PC-9 (cell line): ENCODE measurements at regions not wholly inside any gene's neighbourhood (a gene's known extent, or its start where the extent isn't known, plus 50 kb on each side); places are given as distances from the start of the nearest gene placed in this dataset.

ENCODE experiments used
- BruUV-seq: library from RNA; stranded (reverse); fragments of 400-500 nt; replicated peaks from 2 replicates; lab custom pipeline; 2021; lab: Mats Ljungman, UMichigan
- CTCF ChIA-PET: fragments of 300-600 bp; sonication (Branson Sonifier 250); formaldehyde crosslinking; loops from one replicate; lab custom pipeline; 2022; ENCODE audit warnings: antibody characterized with exemption; lab: Charles Lee
- POLR2A ChIA-PET: fragments of 300-600 bp; sonication (Branson Sonifier 250); formaldehyde crosslinking; loops from one replicate; lab custom pipeline; 2022; ENCODE audit warnings: antibody characterized with exemption; ENCODE audit not compliant: unreplicated experiment; lab: Charles Lee
- DNase-seq, 2 experiments: peaks; one replicate each; pipeline versions ENCODE4 v3.0.0 to v3.0.0-alpha.2; 2015 to 2022; ENCODE audit warnings: mixed read lengths in 1 of 2
- H2AFZ ChIP-seq: fragments of 200-600 bp; sonication (generic); 2 replicates; pipeline ENCODE4 v1.8.1; 2017; ENCODE audit warnings: antibody characterized with exemption
- H3F3A ChIP-seq: fragments of 200-600 bp; sonication (generic); 2 replicates; pipeline ENCODE4 v1.8.1; 2017; ENCODE audit warnings: antibody characterized with exemption, mild to moderate bottlenecking, low read depth; ENCODE audit not compliant: insufficient read depth
- H3K27ac ChIP-seq: fragments of 200-600 bp; sonication (generic); 2 replicates; pipeline ENCODE4 v1.6.1; 2016; ENCODE audit warnings: mixed run types
- H3K27me3 ChIP-seq: fragments of 200-600 bp; sonication (generic); 2 replicates; pipeline ENCODE4 v1.6.1; 2016; ENCODE audit warnings: low read depth, mixed run types; ENCODE audit not compliant: insufficient read depth
- H3K36me3 ChIP-seq: fragments of 200-600 bp; sonication (generic); 2 replicates; pipeline ENCODE4 v1.6.1; 2016; ENCODE audit warnings: low read depth, mixed run types
- H3K4me1 ChIP-seq: fragments of 200-600 bp; sonication (generic); replicated peaks from 2 replicates; pipeline ENCODE4 v1.6.1; 2016; ENCODE audit warnings: mixed run types; ENCODE audit not compliant: insufficient read depth
- H3K4me2 ChIP-seq: fragments of 200-600 bp; sonication (generic); 2 replicates; pipeline ENCODE4 v1.6.1; 2017; ENCODE audit warnings: mixed run types
- H3K4me3 ChIP-seq: fragments of 200-600 bp; sonication (generic); 2 replicates; pipeline ENCODE4 v1.6.1; 2016; ENCODE audit warnings: mixed run types
- H3K79me2 ChIP-seq: fragments of 200-600 bp; sonication (generic); 2 replicates; pipeline ENCODE4 v1.6.1; 2017; ENCODE audit warnings: low read depth, mixed run types
- H3K9me2 ChIP-seq: fragments of 200-600 bp; sonication (generic); 2 replicates; pipeline ENCODE4 v1.8.1; 2017; ENCODE audit warnings: mild to moderate bottlenecking; ENCODE audit not compliant: insufficient read depth
- H3K9me3 ChIP-seq: fragments of 200-600 bp; sonication (generic); 2 replicates; pipeline ENCODE4 v1.8.1; 2016; ENCODE audit warnings: low read depth; ENCODE audit not compliant: insufficient read depth
- H4K20me1 ChIP-seq: fragments of 200-600 bp; sonication (generic); 2 replicates; pipeline ENCODE4 v1.8.1; 2017; ENCODE audit not compliant: insufficient read depth
- EZH2 ChIP-seq: fragments of 200-600 bp; sonication (generic); IDR thresholded peaks from 2 replicates; pipeline ENCODE4 v1.8.0; 2017; ENCODE audit warnings: antibody characterized with exemption, low read depth
- intact Hi-C: fragments of 100-400 bp; cut with micrococcal nuclease; formaldehyde crosslinking; loops from one replicate; pipeline ENCODE4 v1.10.0; 2022; ENCODE audit not compliant: unreplicated experiment
- TF ChIP-seq, protein P1 (sequence below): fragments of 200-600 bp; sonication (generic); conservative IDR thresholded peaks from 2 replicates; pipeline ENCODE4 v1.6.1; 2017; ENCODE audit warnings: mixed run types, antibody characterized with exemption, mild to moderate bottlenecking, moderate library complexity

DNA sequence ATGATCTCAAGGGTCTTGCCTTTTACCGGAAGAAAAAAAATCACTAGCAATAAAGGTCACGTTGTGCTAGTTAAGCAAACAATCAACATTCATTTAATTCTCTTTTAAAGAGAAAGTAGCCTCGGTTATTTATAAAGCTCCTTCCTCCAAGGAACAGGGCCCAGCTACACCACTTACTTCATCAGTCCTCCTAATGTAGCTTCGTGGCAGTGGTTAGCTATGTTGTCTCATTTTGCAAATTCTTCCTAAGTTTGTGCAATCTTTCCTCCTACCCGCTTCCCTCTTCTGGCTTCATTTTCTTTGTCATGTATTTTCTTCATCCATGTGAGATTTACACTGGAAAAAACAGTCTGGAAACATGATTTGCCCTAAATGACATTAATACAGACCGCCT, 554.2 kb downstream of the NUF2 start:
- Histone ChIP-seq H3K79me2 (no peaks in the 10 kb centered on the region), H3K4me3 (no peak overlapping the region), H3K9me3 (no peaks in the 10 kb centered on the region), H3F3A (no peaks in the 10 kb centered on the region), H3K36me3 (no peaks in the 10 kb centered on the region), H3K27me3 (no peaks in the 10 kb centered on the region), H3K4me1 (no peaks in the 10 kb centered on the region), H3K9me2 (no peaks in the 10 kb centered on the region), H3K27ac (no peak overlapping the region), H4K20me1 (no peaks in the 10 kb centered on the region), H2AFZ (0 out of 2 replicates have a peak overlapping the region, but pooled peaks have one; percentile 42), H3K4me2 (peak overlapping the region; percentile 39; the same call in 1 of the 2 replicates)
- ChIA-PET POLR2A (no interaction called here), CTCF (no interaction called here)
- intact Hi-C loops: no loop called here
- no TSS peak for BruUV-seq
- no peak for TF ChIP-seq EZH2
- TF ChIP-seq, protein P1, sequence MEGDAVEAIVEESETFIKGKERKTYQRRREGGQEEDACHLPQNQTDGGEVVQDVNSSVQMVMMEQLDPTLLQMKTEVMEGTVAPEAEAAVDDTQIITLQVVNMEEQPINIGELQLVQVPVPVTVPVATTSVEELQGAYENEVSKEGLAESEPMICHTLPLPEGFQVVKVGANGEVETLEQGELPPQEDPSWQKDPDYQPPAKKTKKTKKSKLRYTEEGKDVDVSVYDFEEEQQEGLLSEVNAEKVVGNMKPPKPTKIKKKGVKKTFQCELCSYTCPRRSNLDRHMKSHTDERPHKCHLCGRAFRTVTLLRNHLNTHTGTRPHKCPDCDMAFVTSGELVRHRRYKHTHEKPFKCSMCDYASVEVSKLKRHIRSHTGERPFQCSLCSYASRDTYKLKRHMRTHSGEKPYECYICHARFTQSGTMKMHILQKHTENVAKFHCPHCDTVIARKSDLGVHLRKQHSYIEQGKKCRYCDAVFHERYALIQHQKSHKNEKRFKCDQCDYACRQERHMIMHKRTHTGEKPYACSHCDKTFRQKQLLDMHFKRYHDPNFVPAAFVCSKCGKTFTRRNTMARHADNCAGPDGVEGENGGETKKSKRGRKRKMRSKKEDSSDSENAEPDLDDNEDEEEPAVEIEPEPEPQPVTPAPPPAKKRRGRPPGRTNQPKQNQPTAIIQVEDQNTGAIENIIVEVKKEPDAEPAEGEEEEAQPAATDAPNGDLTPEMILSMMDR: no peak
- no peak for DNase-seq

- intact Hi-C loops: no loop called here
- no TSS peak for BruUV-seq
- no peaks in the 10 kb centered on the region for H3F3A ChIP-seq
- no peaks in the 10 kb centered on the region for H3K27me3 ChIP-seq
- CTCF ChIA-PET: no interaction called here
- POLR2A ChIA-PET: no interaction called here
- no peak overlapping the region for H3K4me3 ChIP-seq
- DNase-seq: no peak
- H3K4me2 ChIP-seq: no peak overlapping the region
- H4K20me1 ChIP-seq: no peaks in the 10 kb centered on the region
- no peak overlapping the region for H2AFZ ChIP-seq
- no peaks in the 10 kb centered on the region for H3K4me1 ChIP-seq
- no peaks in the 10 kb centered on the region for H3K36me3 ChIP-seq
- H3K9me3 ChIP-seq: no peaks in the 10 kb centered on the region
- H3K79me2 ChIP-seq: no peaks in the 10 kb centered on the region
- TF ChIP-seq EZH2: no peak
- TF ChIP-seq, protein P1: no peak
- no peaks in the 10 kb centered on the region for H3K9me2 ChIP-seq
- no peak overlapping the region for H3K27ac ChIP-seq
These were observed 554.8 kb downstream of the NUF2 start for GRCh38 chr1:163876546-163876945.

GRCh38 chr1:163877016-163877415, 555.3 kb downstream of the NUF2 start:
- no peaks in the 10 kb centered on the region for H3K9me3 ChIP-seq

More at GRCh38 chr1:163877016-163877415, 555.3 kb downstream of the NUF2 start:
- no peak overlapping the region for H3K27ac ChIP-seq
- no peaks in the 10 kb centered on the region for H3K79me2 ChIP-seq
- DNase-seq: no peak
- no peak overlapping the region for H3K4me3 ChIP-seq
- BruUV-seq: no TSS peak
- no peak overlapping the region for H3K4me2 ChIP-seq
- intact Hi-C loops: no loop called here
- ChIA-PET CTCF (interaction anchor here (0.7 kb wide), 1 partner anchor 832 kb away, joined by 4 read pairs; no protein-coding TSS in a partner anchor), POLR2A (no interaction called here)
- H3K27me3 ChIP-seq: no peaks in the 10 kb centered on the region
- no peaks in the 10 kb centered on the region for H3F3A ChIP-seq
- H2AFZ ChIP-seq: no peak overlapping the region
- no peaks in the 10 kb centered on the region for H3K36me3 ChIP-seq
- no peaks in the 10 kb centered on the region for H3K4me1 ChIP-seq
- no peaks in the 10 kb centered on the region for H4K20me1 ChIP-seq
- no peaks in the 10 kb centered on the region for H3K9me2 ChIP-seq
- TF ChIP-seq, protein P1: no peak
- TF ChIP-seq EZH2: no peak
